ENCODE measurements at regions not wholly inside any gene's neighbourhood (a gene's known extent, or its start where the extent isn't known, plus 50 kb on each side); places are given as distances from the start of the nearest gene placed in this dataset.
"Not testable (repeated sequence)": the region's sequence is repeated elsewhere in the genome, so short reads cannot be mapped to it uniquely, and the experiment has no call there.

- H3K36me3 Mint-ChIP-seq = peaks cover 7% of the 10 kb centered on the region
- H3K9me3 Mint-ChIP-seq = peaks cover 2% of the 10 kb centered on the region
- H3K27ac Mint-ChIP-seq = no peak overlapping the region
- no peak overlapping the region for H3K4me3 Mint-ChIP-seq
- no peak for DNase-seq (ENCODE audit: low spot score)
- no peaks in the 10 kb centered on the region for H3K4me1 Mint-ChIP-seq (ENCODE audit: low read depth in 2 of 2)
- H3K27me3 Mint-ChIP-seq = peaks cover 4 to 13% of the 10 kb centered on the region in 2 donors
- ATAC-seq = peak in 1 of 2 donors; percentile 70
Observed at GRCh38 chr5:108521841-108522506, 140.1 kb upstream of the FBXL17 start.

GRCh38 chr5:108521011-108521700, 139.3 kb upstream of the FBXL17 start:
- ATAC-seq (no peak), DNase-seq (ENCODE audit: low spot score) (no peak)
- H3K27me3 Mint-ChIP-seq = peaks cover 2 to 6% of the 10 kb centered on the region in 2 donors
- H3K9me3 Mint-ChIP-seq = no peaks in the 10 kb centered on the region
- H3K4me1 Mint-ChIP-seq (ENCODE audit: low read depth in 2 of 2) = no peaks in the 10 kb centered on the region
- H3K36me3 Mint-ChIP-seq = peaks cover under 1% of the 10 kb centered on the region
- no peak overlapping the region for H3K4me3 Mint-ChIP-seq
- no peak overlapping the region for H3K27ac Mint-ChIP-seq

- peaks cover 5 to 17% of the 10 kb centered on the region in 2 donors for H3K27me3 Mint-ChIP-seq
- H3K4me1 Mint-ChIP-seq (ENCODE audit: low read depth in 2 of 2) = no peaks in the 10 kb centered on the region
- H3K4me3 Mint-ChIP-seq = no peak overlapping the region
- no peaks in the 10 kb centered on the region for H3K9me3 Mint-ChIP-seq
- H3K27ac Mint-ChIP-seq = no peak overlapping the region
- no peak for ATAC-seq
- no peaks in the 10 kb centered on the region for H3K36me3 Mint-ChIP-seq
- DNase-seq (ENCODE audit: low spot score) = no peak
Observed at GRCh38 chr5:108516785-108517184, 134.9 kb upstream of the FBXL17 start.

GRCh38 chr5:108515517-108516105, 133.7 kb upstream of the FBXL17 start:
- Mint-ChIP-seq H3K27me3 (peaks cover 6 to 27% of the 10 kb centered on the region in 2 donors), H3K36me3 (no peaks in the 10 kb centered on the region), H3K4me3 (no peak overlapping the region), H3K27ac (no peak overlapping the region), H3K4me1 (ENCODE audit: low read depth in 2 of 2) (no peaks in the 10 kb centered on the region), H3K9me3 (no peaks in the 10 kb centered on the region)
- DNase-seq (ENCODE audit: low spot score) = no peak
- ATAC-seq = no peak

GRCh38 chr5:108508979-108509378, 127.1 kb upstream of the FBXL17 start:
- no peak for DNase-seq (ENCODE audit: low spot score)
- Mint-ChIP-seq H3K9me3 (no peaks in the 10 kb centered on the region), H3K27ac (no peak overlapping the region), H3K4me3 (no peak overlapping the region), H3K36me3 (no peaks in the 10 kb centered on the region), H3K4me1 (ENCODE audit: low read depth in 2 of 2) (no peaks in the 10 kb centered on the region), H3K27me3 (peaks cover 16 to 45% of the 10 kb centered on the region in 2 donors)
- no peak for ATAC-seq

GRCh38 chr5:108507631-108508030, 125.7 kb upstream of the FBXL17 start:
- H3K27ac Mint-ChIP-seq = no peak overlapping the region
- ATAC-seq = no peak
- no peak for DNase-seq (ENCODE audit: low spot score)
- peaks cover 16 to 42% of the 10 kb centered on the region in 2 donors for H3K27me3 Mint-ChIP-seq
- H3K4me1 Mint-ChIP-seq (ENCODE audit: low read depth in 2 of 2) = no peaks in the 10 kb centered on the region
- H3K9me3 Mint-ChIP-seq = no peaks in the 10 kb centered on the region
- no peak overlapping the region for H3K4me3 Mint-ChIP-seq
- no peaks in the 10 kb centered on the region for H3K36me3 Mint-ChIP-seq

GRCh38 chr5:108505608-108506007, 123.7 kb upstream of the FBXL17 start:
- H3K27ac Mint-ChIP-seq = no peak overlapping the region
- no peak for DNase-seq (ENCODE audit: low spot score)
- H3K27me3 Mint-ChIP-seq = peaks cover 10 to 23% of the 10 kb centered on the region in 2 donors
- no peaks in the 10 kb centered on the region for H3K9me3 Mint-ChIP-seq
- no peaks in the 10 kb centered on the region for H3K36me3 Mint-ChIP-seq
- no peak for ATAC-seq
- no peak overlapping the region for H3K4me3 Mint-ChIP-seq
- no peaks in the 10 kb centered on the region for H3K4me1 Mint-ChIP-seq (ENCODE audit: low read depth in 2 of 2)

GRCh38 chr5:108504974-108505373, 123.1 kb upstream of the FBXL17 start:
- peaks cover 8 to 21% of the 10 kb centered on the region in 2 donors for H3K27me3 Mint-ChIP-seq
- H3K27ac Mint-ChIP-seq = no peak overlapping the region
- H3K36me3 Mint-ChIP-seq = no peaks in the 10 kb centered on the region
- DNase-seq (ENCODE audit: low spot score) = no peak
- H3K4me3 Mint-ChIP-seq = no peak overlapping the region
- no peak for ATAC-seq
- no peaks in the 10 kb centered on the region for H3K4me1 Mint-ChIP-seq (ENCODE audit: low read depth in 2 of 2)
- H3K9me3 Mint-ChIP-seq = no peaks in the 10 kb centered on the region

GRCh38 chr5:108503986-108504385, 122.1 kb upstream of the FBXL17 start:
- Mint-ChIP-seq H3K9me3 (peaks cover 5% of the 10 kb centered on the region), H3K36me3 (no peaks in the 10 kb centered on the region), H3K27ac (no peak overlapping the region), H3K4me3 (no peak overlapping the region), H3K27me3 (peaks cover 8 to 26% of the 10 kb centered on the region in 2 donors), H3K4me1 (ENCODE audit: low read depth in 2 of 2) (no peaks in the 10 kb centered on the region)
- ATAC-seq (no peak), DNase-seq (ENCODE audit: low spot score) (no peak)

GRCh38 chr5:108495615-108496014, 113.7 kb upstream of the FBXL17 start:
- not testable (repeated sequence) for H3K4me1 Mint-ChIP-seq (ENCODE audit: low read depth in 2 of 2); H3K36me3 Mint-ChIP-seq; H3K27ac Mint-ChIP-seq; ATAC-seq; H3K4me3 Mint-ChIP-seq; DNase-seq (ENCODE audit: low spot score)
- H3K27me3 Mint-ChIP-seq = peaks cover 3 to 11% of the 10 kb centered on the region in 2 donors
- peaks cover 11% of the 10 kb centered on the region for H3K9me3 Mint-ChIP-seq

GRCh38 chr5:108487951-108488350, 106.1 kb upstream of the FBXL17 start:
- H3K27ac Mint-ChIP-seq = no peak overlapping the region
- no peak overlapping the region for H3K4me3 Mint-ChIP-seq
- no peak for ATAC-seq
- H3K27me3 Mint-ChIP-seq = peaks cover 11 to 33% of the 10 kb centered on the region in 2 donors
- H3K4me1 Mint-ChIP-seq (ENCODE audit: low read depth in 2 of 2) = no peaks in the 10 kb centered on the region
- no peaks in the 10 kb centered on the region for H3K36me3 Mint-ChIP-seq
- H3K9me3 Mint-ChIP-seq = peaks cover 2% of the 10 kb centered on the region
- no peak for DNase-seq (ENCODE audit: low spot score)

- no peak for ATAC-seq
- H3K27me3 Mint-ChIP-seq = peaks cover 25 to 38% of the 10 kb centered on the region in 2 donors
- no peak overlapping the region for H3K27ac Mint-ChIP-seq
- peaks cover 2% of the 10 kb centered on the region for H3K9me3 Mint-ChIP-seq
- H3K36me3 Mint-ChIP-seq = no peaks in the 10 kb centered on the region
- no peak for DNase-seq (ENCODE audit: low spot score)
- no peak overlapping the region for H3K4me3 Mint-ChIP-seq
- H3K4me1 Mint-ChIP-seq (ENCODE audit: low read depth in 2 of 2) = no peaks in the 10 kb centered on the region
Observed at GRCh38 chr5:108484035-108484434, 102.1 kb upstream of the FBXL17 start.

GRCh38 chr5:108481355-108481931, 99.5 kb upstream of the FBXL17 start:
- no peak overlapping the region for H3K27ac Mint-ChIP-seq
- no peak overlapping the region for H3K4me3 Mint-ChIP-seq
- H3K36me3 Mint-ChIP-seq = no peaks in the 10 kb centered on the region
- no peaks in the 10 kb centered on the region for H3K9me3 Mint-ChIP-seq
- peaks cover 14 to 29% of the 10 kb centered on the region in 2 donors for H3K27me3 Mint-ChIP-seq
- no peak for DNase-seq (ENCODE audit: low spot score)
- no peak for ATAC-seq
- no peaks in the 10 kb centered on the region for H3K4me1 Mint-ChIP-seq (ENCODE audit: low read depth in 2 of 2)

- no peak for ATAC-seq
Observed at GRCh38 chr5:108472237-108472636, 90.3 kb upstream of the FBXL17 start.

More at GRCh38 chr5:108472237-108472636, 90.3 kb upstream of the FBXL17 start:
- no peaks in the 10 kb centered on the region for H3K4me1 Mint-ChIP-seq (ENCODE audit: low read depth in 2 of 2)
- H3K4me3 Mint-ChIP-seq = no peak overlapping the region
- DNase-seq (ENCODE audit: low spot score) = no peak
- no peaks in the 10 kb centered on the region for H3K36me3 Mint-ChIP-seq
- no peaks in the 10 kb centered on the region for H3K9me3 Mint-ChIP-seq
- no peak overlapping the region for H3K27ac Mint-ChIP-seq
- peaks cover 0 to 11% of the 10 kb centered on the region in 2 donors for H3K27me3 Mint-ChIP-seq

Measured in natural killer cell treated with Interleukin-12 subunit alpha and Interleukin-12 subunit beta and Interleukin-15 and Interleukin-18, amount 100 ng/mL, for 72 hours (primary cell).